GM19035 (cell line): ENCODE measurements at regions not wholly inside any gene's neighbourhood (a gene's known extent, or its start where the extent isn't known, plus 50 kb on each side); places are given as distances from the start of the nearest gene placed in this dataset.
A peak's percentile ranks its signal among the peaks of the same experiment; 100 is the strongest.
"Not testable (repeated sequence)": the region's sequence is repeated elsewhere in the genome, so short reads cannot be mapped to it uniquely, and the experiment has no call there.

Experiments used
- ATAC-seq: cut with Tn5 transposase; IDR thresholded peaks from one replicate; pipeline ENCODE4 v1.9.1; 2021; ENCODE audit not compliant: unreplicated experiment

GRCh38 chr4:53720776-53721175, 129.5 kb upstream of the LNX1 start:
- ATAC-seq: no peak

GRCh38 chr4:53717064-53717549, 125.8 kb upstream of the LNX1 start:
- ATAC-seq: no peak

- no peak for ATAC-seq
These were observed 125.3 kb upstream of the LNX1 start for GRCh38 chr4:53716471-53717063.

DNA sequence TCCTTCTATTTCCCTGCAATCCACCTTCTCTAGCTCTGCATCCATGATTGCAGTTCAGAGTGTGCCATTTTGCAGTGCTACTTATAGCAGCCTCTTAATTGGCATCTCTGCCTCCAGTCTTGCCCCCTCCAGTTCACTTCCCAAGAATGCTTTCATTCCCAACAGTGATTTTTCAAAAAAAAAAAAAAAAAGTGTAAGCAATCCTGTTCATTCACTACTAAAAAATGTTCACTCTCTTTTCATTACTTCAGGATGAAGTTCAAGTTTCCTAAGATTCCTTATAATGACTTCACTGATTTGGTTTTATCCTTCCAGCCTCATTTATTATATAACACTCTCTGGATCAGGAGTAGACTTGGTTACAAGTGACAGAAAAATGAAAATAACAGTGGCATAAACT, 124.7 kb upstream of the LNX1 start:
- no peak for ATAC-seq

GRCh38 chr4:53714236-53715140, 123.2 kb upstream of the LNX1 start:
- ATAC-seq: no peak

GRCh38 chr4:53713767-53714166, 122.5 kb upstream of the LNX1 start:
- ATAC-seq: no peak

DNA sequence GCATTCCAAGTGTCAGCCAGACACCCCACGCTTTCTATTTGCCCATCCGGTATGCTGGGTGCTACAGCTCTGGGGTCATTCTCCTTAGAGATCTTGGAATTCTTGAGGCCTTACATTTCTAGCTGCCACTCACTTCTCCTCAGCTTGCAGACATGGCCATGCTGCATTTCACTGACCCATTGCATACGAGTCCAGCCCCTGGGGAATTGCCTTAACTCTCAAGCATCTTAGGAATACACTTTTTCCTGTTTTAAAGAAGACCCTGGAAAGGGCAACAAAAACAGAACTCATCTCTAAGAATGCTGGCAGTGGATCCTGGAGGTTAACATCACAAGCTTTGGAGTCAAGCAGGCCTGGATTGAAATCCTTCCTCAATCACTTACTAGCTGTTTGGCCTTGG, 122.0 kb upstream of the LNX1 start:
- no peak for ATAC-seq

DNA sequence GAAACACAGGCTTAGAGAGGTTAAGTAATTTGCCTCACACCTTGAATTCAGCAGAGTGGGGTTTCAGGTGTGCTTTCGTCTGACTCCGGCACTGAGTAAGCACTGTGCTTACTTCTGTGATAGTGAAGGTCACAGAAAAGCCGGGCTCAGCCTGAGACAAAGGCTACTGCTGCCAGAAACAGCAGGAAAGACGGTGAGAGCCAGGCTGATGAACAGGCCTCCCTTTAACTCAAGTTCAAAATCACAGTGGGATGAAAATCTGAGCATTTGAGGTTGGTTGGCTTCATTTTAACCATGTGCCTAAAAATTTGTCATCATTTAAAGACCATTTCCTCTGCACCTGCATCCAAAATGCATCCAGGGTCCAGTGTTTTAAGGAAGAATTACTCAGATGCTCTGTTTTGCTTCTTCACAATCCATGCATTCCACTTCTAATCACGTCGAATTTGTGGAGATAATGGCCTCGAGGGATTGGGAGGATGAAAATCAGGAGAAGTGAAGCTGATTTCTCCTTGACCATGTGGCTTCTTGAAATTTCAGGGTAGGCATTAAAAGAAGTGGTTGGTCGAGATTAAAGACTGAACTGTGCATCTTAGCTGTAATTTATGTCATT, 121.2 kb upstream of the LNX1 start:
- ATAC-seq: no peak

DNA sequence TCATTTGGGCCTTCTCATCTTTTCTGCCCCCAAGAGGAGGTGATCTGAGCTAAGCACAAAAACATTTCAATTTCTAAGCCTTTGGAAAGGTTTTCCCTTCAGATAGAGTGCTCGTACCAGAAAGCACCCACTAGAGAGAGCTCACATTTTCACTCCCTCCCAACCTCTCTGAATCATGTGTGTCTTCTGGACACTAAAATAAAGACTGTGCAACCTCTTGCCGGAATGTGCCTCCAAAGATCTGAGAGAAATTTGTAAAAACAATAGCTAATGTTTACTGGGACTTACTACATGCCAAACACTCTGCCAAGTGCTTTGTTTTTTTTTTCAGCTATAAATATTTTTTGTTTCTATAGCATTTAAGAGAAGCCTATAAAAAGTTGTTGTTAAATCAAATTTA, 120.6 kb upstream of the LNX1 start:
- no peak for ATAC-seq

DNA sequence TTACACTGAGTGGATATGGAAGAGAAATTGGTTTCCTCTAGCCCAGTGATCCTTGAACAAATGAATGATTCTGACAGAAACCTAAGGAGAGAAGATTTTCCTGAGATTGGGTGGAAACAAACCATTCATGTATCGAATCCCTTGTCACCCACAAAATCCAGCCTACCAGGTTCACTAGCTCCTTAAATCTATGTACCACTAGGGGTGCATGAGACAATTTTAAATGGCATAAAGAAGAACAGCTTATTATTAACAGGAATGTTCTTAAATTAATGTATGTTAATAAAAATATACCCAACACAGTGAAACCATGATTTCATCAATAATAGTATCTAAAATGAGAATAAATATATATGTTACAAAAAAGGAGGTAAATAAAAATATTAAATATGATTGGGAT, 118.4 kb upstream of the LNX1 start:
- no peak for ATAC-seq

DNA sequence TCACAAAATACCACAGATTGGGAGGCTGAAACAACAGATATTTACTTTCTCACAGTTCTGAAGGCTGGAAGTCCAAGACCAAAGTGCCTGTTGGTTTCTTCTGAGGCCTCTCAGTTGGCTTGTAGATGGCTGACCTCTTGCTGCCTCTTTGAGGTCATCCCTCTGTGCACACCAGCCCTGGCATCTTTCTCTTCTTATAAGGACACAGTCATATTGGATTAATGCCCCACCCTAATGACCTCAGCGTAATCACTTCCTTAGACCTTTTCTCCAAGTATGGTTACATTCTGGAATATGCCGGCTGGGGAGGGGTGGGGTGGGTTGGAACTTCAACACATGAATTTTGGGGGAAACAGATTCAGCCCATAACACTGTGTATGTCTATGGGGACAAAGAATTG, 116.2 kb upstream of the LNX1 start:
- no peak for ATAC-seq

DNA sequence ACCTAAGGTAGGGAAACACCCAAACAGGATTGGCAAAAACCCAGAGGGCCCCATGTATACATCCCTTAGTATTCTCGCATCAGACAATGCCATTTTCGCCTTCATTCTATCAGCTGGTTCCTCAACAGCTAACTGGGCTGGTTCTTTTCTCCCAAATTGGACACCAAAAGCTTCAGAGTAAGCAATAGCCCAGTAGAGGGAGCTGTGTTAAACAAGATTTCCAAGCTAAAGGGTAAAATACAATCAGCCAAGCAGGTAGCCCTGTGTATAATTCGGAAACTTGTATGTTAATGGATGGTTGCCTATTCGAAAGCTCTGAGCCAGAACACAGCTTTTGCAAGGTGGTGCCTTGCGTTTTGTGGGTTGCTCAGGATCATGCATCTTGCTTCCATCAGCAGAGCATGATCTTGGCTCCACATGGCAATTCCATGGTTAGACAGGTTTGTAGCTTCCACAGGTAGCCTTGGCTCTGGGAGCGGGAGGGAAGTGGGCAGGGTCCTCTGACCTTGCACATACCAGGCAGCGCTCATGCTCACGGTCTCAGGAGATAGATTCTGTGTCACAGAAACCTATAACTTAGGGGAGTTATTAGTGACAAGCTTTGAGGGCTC, 115.2 kb upstream of the LNX1 start:
- peak; percentile 33 for ATAC-seq

- no peak for ATAC-seq
These were observed 114.7 kb upstream of the LNX1 start for GRCh38 chr4:53705972-53706371.

- ATAC-seq: no peak
These were observed 114.0 kb upstream of the LNX1 start for GRCh38 chr4:53705151-53705764.

DNA sequence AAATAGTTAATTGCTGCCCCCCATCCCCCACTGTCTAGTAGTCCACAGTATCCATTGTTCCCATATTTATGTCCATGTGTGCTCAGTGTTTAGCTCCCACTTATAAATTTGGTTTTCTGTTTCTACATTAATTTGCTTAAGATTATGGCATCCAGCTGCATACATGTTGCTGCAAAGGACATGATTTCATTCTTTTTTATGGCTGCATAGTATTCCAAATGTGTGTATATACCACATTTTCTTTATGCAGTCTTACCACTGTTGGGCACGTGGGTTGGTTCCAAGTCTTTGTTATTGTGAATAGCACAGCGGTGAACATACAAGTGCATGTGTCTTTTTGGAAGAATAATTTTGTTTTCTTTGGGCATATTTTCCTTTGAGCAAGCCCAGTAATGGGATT, 113.0 kb upstream of the LNX1 start:
- no peak for ATAC-seq

- ATAC-seq: no peak
These were observed 112.0 kb upstream of the LNX1 start for GRCh38 chr4:53703267-53703655.

DNA sequence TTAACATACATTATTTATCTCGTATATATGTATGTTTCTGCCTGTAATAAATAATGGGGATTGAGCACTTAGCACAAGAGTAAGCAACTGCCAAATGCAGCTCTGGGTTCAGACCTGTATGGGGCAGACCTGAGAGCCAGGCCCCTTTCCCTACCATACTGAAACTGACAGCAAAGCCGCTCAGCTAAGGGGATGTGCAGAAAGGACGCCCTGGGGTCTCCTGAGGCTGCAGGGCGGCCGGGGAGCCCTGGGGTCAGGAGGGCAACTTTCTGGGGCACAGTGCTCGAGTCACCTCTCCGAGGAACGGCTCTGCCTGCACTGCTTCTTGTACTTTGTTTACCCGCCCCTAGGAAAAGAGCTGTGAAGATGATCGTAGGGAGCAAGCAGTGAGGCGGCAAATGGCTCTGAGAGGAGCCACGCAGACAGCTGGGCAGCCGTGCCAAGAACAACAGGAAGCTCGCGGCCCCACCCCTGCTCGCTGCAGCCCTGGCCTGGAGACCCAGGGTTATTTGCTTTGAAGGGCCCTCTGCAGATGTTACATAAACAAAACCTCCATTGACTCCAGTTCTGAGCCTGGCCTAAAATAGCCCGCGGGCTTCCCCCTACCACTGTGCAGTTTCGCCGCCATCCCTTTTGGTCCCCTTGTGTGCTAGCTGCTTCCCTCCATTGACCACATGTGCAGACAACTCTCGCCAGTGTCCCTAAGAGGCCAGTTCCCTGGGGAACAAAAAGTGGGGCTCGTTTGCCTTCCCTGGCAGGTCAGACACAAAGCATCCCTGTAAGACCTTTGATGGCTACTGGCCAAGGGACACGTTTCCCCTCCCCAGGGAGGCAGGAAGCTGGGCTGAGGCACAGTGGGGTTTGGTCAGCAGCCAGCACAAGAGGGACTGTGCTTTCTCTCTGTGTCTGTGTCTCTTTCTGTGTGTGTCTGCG, 111.3 kb upstream of the LNX1 start:
- peak; percentile 76 for ATAC-seq

GRCh38 chr4:53701260-53701659, 110.0 kb upstream of the LNX1 start:
- ATAC-seq: not testable (repeated sequence)

GRCh38 chr4:53699310-53699709, 108.0 kb upstream of the LNX1 start:
- not testable (repeated sequence) for ATAC-seq
